NAMALWA (cell line): ENCODE measurements at regions not wholly inside any gene's neighbourhood (a gene's known extent, or its start where the extent isn't known, plus 50 kb on each side); places are given as distances from the start of the nearest gene placed in this dataset.

ENCODE experiments used
- DNase-seq: peaks from one replicate; pipeline ENCODE4 v3.0.0-alpha.2; 2015; ENCODE audit warnings: low spot score

GRCh38 chr13:36493046-36493445 lies 60.8 kb downstream of the CCNA1 start:
- DNase-seq: no peak

GRCh38 chr13:36495431-36495830 lies 63.1 kb downstream of the CCNA1 start:
- no peak for DNase-seq

GRCh38 chr13:36509369-36509768 lies 77.1 kb downstream of the CCNA1 start:
- peak; percentile 18 for DNase-seq

DNA sequence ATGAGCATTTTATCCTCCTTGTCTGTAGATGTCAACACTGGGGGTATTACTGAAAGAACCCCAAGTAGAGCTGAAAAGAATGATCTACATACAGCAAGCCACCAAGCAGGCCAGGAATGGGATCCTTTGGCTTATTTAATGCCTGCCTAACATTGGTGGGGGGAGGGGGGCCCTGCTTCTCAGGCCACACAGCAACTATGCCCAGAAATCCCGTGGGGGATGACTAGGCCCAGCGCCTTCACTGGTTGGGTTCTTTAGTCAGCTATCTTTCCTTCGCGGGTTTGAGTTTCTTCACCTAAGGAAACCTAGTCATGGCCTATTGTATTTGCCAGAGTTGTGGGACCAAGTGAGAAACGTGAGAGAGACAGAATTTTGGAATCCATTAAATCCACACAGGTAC lies 80.5 kb downstream of the CCNA1 start:
- DNase-seq: no peak

GRCh38 chr13:36513266-36513665 lies 81.0 kb downstream of the CCNA1 start:
- no peak for DNase-seq

DNA sequence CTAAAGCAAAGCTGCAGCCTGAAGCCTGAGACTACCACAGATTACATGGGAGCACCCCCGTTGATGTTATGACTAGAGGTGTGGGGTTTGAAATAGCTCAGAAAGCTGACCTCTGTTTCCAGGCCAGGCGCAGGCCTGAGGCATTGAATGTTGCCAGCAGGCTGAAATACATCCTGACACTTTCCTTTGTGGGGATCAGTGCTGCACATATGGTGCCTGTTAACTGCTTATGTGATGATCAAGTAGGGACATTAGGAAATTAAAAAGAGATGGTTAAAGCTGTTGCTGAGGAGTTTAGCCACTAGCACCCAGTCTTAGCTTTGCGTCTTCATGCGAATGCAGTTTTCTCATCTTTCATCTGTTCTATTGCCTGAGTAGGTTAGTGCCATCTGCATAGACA lies 83.2 kb downstream of the CCNA1 start:
- no peak for DNase-seq

DNA sequence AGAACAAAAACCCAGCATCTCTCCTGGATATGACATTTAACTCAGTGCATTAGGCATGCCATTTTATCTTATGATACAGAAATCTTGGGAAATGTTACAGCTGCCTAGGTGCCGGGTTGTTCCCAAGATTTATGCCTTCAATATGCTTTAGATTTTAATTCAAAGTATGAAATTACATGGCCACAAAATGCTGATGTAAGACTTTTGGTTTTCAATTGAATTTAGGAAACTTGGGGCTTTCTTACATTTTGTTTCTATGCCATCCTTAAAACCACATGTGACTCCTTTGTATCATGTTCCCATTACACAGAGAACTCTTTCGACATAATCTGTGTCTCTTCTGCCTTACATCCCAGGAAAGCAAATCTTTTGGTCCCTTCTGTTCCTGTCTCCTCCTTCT lies 83.9 kb downstream of the CCNA1 start:
- no peak for DNase-seq

- no peak for DNase-seq
Observed at GRCh38 chr13:36518707-36519106, 86.4 kb downstream of the CCNA1 start.

DNA sequence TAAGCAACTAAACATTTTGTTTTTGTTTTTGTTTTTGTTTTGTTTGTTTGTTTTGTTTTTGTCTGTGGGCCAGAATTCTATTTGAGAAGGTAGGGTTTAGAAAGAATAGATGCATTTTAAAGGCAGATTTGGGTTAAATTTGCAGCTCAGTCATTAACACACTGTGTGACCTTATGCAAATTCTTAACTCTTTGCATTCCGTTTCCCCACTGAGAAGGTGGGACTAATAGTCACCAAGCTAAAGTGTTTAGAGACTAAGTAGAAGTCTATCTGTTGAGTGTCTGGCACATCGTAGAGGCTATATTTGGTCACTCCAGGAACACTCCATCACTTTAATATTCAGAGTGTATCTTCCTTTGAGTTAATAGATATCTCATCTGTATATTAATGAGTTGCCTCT lies 87.1 kb downstream of the CCNA1 start:
- no peak for DNase-seq

- DNase-seq: no peak
Observed at GRCh38 chr13:36520111-36520510, 87.8 kb downstream of the CCNA1 start.

DNA sequence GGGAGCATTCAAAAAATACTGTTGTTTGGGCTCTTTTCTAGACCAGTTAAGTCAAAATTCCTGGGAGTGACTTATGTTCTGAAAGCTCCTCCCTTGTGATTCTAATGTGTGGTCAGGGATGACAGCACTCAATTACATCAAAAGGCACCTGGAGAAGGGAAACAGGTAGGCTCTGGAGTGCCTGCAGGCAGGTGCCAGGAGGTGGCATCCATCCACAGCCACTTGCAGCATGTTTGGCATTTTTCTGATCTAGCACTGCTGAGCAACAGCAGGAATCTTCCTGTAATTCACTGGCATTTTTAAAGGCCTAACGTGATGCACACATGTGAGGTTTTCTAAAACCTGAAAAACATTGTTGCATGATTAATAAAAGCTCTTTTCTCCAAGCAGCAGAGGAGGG lies 94.6 kb downstream of the CCNA1 start:
- no peak for DNase-seq

GRCh38 chr13:36528105-36528504 lies 95.8 kb downstream of the CCNA1 start:
- no peak for DNase-seq

- no peak for DNase-seq
Observed at GRCh38 chr13:36530050-36530789, 97.9 kb downstream of the CCNA1 start.

DNA sequence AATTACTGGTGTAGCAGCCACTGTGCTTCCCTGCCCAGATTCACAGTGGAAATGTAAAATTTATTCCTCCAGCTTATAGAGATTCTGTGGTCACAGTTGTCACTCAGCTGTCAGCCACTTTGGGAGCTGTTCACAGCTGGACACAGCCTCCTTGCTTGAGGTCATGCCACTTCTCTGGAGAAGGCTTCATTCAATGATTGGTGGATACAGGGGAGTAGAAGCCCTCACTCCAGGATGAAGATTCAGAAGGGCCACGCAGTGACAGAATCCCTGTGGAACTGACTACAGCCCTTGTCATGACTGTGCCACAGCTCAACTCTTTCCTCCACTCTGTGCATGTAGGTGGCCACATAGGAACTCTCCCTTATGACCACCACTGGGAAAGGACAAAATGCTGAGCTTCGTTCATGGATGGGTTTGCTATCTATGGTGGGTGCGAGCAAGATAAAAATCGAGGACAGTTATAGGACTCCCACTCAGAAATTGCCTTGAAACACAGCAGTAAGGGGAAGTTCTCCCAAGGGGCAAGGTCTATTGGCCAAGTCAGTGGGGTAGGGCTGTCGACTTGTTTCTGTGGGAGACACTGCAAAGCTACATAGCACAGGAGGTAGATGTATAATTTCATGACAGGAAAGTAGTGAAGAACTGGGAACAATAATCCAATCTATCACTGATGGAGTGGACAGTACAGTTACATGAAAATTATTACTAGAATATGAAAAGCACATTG lies 98.7 kb downstream of the CCNA1 start:
- no peak for DNase-seq

DNA sequence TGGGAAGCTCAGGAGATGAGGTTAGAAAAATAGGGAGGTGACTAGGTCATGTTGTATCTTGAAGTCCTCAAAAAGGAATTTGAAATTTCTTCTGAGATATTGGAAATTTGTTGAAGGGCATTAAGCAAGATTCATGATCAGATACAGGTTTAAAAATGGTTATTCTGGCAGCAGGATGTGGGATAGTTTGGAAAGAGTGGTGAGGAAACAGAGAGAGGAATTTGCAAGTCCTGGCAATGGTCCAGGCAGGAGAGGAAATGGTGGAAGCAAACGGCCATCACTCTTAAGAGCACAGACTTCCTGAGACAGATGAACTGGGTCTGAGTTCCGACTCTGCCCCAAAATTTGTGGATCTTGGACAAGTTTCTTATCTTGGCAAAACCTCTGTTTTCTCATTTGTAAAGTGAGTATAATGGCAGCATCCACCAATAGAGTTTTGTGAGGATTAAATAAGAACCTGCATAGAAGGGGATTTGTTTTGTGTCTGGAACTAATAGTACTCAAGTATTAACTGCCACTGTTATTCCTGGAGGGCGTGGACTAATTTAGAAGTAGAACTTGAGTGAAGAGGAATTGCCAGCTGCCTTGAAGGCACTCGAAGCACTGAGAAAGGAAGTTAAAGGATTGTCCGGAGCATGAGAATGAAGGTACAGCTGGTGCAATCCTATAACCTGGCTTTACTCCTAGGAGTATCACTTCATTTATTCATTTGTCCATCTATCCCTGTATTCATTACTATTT lies 99.6 kb downstream of the CCNA1 start:
- no peak for DNase-seq

- no peak for DNase-seq
Observed at GRCh38 chr13:36533806-36534205, 101.5 kb downstream of the CCNA1 start.

GRCh38 chr13:36536546-36536945 lies 104.3 kb downstream of the CCNA1 start:
- DNase-seq: no peak

GRCh38 chr13:36543671-36544070 lies 111.4 kb downstream of the CCNA1 start:
- no peak for DNase-seq

DNA sequence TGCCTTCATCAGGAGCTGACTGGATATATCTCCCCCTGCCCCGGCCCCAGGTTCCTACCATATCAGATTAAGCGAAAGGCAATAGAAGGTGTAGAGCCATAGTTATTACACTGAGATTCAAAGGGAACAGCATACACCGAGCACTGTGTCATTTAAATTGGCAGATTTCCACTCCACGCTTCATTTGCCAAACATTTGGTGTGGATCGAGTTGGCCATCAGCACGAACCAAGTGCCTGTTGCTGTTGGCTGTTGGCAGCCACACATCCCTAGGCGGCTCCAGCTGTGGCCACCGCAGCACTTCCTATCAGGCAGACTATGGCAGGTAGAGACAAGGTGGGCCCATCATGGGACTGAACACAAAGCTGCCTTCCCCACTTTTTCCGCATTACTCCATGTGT lies 115.8 kb downstream of the CCNA1 start:
- no peak for DNase-seq

- DNase-seq: no peak
Observed at GRCh38 chr13:36549126-36549702, 116.9 kb downstream of the CCNA1 start.

GRCh38 chr13:36549755-36550154 lies 117.5 kb downstream of the CCNA1 start:
- peak; percentile 43 for DNase-seq

DNA sequence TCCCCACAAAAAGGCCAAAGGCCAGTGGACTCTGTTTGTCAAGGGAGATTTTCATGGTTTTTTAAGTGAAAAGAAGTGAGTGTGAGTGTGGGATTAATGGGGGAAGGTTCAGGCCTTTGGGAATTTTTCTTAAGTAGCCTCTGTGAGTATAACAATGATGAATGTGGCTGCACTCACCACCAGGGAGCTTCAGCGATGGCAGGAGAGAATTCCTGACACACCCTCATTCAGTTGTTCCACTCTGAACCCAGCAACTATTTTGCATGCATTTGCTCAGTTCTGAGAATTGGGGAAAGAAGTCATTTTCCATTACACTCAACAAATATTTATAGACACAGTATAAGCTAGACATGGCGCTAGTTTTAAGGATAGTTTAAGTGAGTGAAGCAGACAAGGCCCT lies 117.9 kb downstream of the CCNA1 start:
- no peak for DNase-seq

DNA sequence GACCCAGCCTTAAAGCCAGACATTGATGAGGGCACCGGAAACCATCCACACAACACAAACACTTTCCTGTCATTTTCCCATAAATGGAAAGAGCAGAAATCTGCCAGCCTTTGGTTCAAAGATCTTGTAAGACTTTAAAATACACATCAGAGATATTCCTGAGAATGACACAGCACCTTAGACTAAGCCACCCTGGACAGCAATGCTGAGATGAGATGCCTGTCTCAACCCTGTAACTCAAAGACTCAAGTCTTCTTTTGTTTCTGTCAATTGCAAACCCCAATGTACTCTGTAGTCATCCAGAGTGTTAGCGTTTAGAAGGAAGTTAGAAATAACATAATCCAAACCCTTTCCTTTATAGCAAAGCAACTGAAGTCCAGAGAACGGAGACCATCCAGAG lies 119.2 kb downstream of the CCNA1 start:
- no peak for DNase-seq
